Stimulated activated CD8-positive, alpha-beta memory T cell treated with anti-CD3 and anti-CD28 coated beads, Interleukin-7, amount 100 ng/mL, for 24 hours (primary cell): ENCODE measurements at regions not wholly inside any gene's neighbourhood (a gene's known extent, or its start where the extent isn't known, plus 50 kb on each side); places are given as distances from the start of the nearest gene placed in this dataset.
"Not testable (repeated sequence)": the region's sequence is repeated elsewhere in the genome, so short reads cannot be mapped to it uniquely, and the experiment has no call there.

Experiments used
- DNase-seq: peaks from one replicate; pipeline ENCODE4 v3.0.0-alpha.2; 2020; ENCODE audit warnings: low read depth

- DNase-seq, result no peak
Observed at GRCh38 chr15:96914081-96914480, 583.6 kb downstream of the NR2F2 start.

- DNase-seq, result no peak
Observed at GRCh38 chr15:96916750-96917149, 586.2 kb downstream of the NR2F2 start.

GRCh38 chr15:96924570-96924969 lies 594.1 kb downstream of the NR2F2 start:
- no peak for DNase-seq

GRCh38 chr15:96947296-96948229 lies 617.1 kb downstream of the NR2F2 start:
- no peak for DNase-seq

GRCh38 chr15:96948981-96949380 lies 618.5 kb downstream of the NR2F2 start:
- DNase-seq, result no peak

GRCh38 chr15:96958721-96959120 lies 628.2 kb downstream of the NR2F2 start:
- DNase-seq, result no peak

- no peak for DNase-seq
Observed at GRCh38 chr15:96959501-96959900, 629.0 kb downstream of the NR2F2 start.

GRCh38 chr15:96960711-96961480 lies 630.4 kb downstream of the NR2F2 start:
- no peak for DNase-seq

GRCh38 chr15:96966554-96966953 lies 636.1 kb downstream of the NR2F2 start:
- DNase-seq, result no peak

GRCh38 chr15:96969732-96970710 lies 639.5 kb downstream of the NR2F2 start:
- DNase-seq, result no peak

GRCh38 chr15:96972201-96972600 lies 641.7 kb downstream of the NR2F2 start:
- no peak for DNase-seq

GRCh38 chr15:96974761-96975160 lies 644.3 kb downstream of the NR2F2 start:
- no peak for DNase-seq

- DNase-seq, result no peak
Observed at GRCh38 chr15:96977886-96978285, 647.4 kb downstream of the NR2F2 start.

- no peak for DNase-seq
Observed at GRCh38 chr15:96978937-96979473, 648.5 kb downstream of the NR2F2 start.

- not testable (repeated sequence) for DNase-seq
Observed at GRCh38 chr15:96984121-96984671, 653.7 kb downstream of the NR2F2 start.

GRCh38 chr15:96992817-96993216 lies 662.3 kb downstream of the NR2F2 start:
- DNase-seq, result no peak

- DNase-seq, result no peak
Observed at GRCh38 chr15:96997538-96997937, 667.0 kb downstream of the NR2F2 start.

- no peak for DNase-seq
Observed at GRCh38 chr15:97009031-97009431, 678.5 kb downstream of the NR2F2 start.

- DNase-seq, result no peak
Observed at GRCh38 chr15:97012986-97013385, 682.5 kb downstream of the NR2F2 start.

- DNase-seq, result no peak
Observed at GRCh38 chr15:97013491-97013890, 683.0 kb downstream of the NR2F2 start.

GRCh38 chr15:97014001-97014400 lies 683.5 kb downstream of the NR2F2 start:
- DNase-seq, result no peak
